GM23248 (cell line): ENCODE measurements at regions not wholly inside any gene's neighbourhood (a gene's known extent, or its start where the extent isn't known, plus 50 kb on each side); places are given as distances from the start of the nearest gene placed in this dataset.

Experiments used
- EZH2 ChIP-seq: fragments of 200-600 bp; sonication (generic); IDR thresholded peaks from 2 replicates; pipeline ENCODE4 v1.6.1; 2018; ENCODE audit warnings: antibody characterized with exemption, mild to moderate bottlenecking; ENCODE audit not compliant: insufficient read depth, poor library complexity, severe bottlenecking
- EZH2phosphoT487 ChIP-seq: fragments of 200-600 bp; sonication (generic); IDR thresholded peaks from 2 replicates; pipeline ENCODE4 v1.6.1; 2018; ENCODE audit warnings: antibody characterized with exemption, moderate library complexity, mild to moderate bottlenecking, low read depth; ENCODE audit not compliant: insufficient read depth

- TF ChIP-seq EZH2 (no peak), EZH2phosphoT487 (no peak)
Observed at GRCh38 chr20:4592316-4593148, 93.7 kb upstream of the PRNP start.
